ENCODE measurements at regions not wholly inside any gene's neighbourhood (a gene's known extent, or its start where the extent isn't known, plus 50 kb on each side); places are given as distances from the start of the nearest gene placed in this dataset.

DNA sequence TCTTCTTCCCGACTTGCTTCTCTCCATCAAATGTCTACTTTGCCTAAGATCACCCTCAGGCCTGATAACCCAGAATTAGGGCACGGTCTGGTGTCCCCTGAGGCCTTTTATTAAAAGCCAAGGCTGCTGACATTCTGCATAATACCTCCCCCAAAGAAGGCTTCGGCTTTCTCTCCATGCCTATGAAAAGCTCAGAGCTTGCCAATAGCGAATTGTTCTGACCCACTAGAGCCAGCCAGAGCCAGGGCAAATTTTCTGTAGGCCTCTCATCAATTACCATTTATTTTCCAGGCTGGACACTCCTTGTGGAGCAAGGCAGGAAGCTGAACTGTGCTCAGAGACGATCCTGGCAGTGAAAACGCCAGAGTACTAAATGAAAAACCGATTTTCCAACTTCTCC, 64.3 kb upstream of the ADRB1 start:
- DNase-seq, result no peak
- no peak overlapping the region for H3K27ac ChIP-seq
- no peak overlapping the region for H3K4me3 ChIP-seq
- no peaks in the 10 kb centered on the region for H3K9me3 ChIP-seq
- no peaks in the 10 kb centered on the region for H3K27me3 ChIP-seq
- TF ChIP-seq, protein P1, sequence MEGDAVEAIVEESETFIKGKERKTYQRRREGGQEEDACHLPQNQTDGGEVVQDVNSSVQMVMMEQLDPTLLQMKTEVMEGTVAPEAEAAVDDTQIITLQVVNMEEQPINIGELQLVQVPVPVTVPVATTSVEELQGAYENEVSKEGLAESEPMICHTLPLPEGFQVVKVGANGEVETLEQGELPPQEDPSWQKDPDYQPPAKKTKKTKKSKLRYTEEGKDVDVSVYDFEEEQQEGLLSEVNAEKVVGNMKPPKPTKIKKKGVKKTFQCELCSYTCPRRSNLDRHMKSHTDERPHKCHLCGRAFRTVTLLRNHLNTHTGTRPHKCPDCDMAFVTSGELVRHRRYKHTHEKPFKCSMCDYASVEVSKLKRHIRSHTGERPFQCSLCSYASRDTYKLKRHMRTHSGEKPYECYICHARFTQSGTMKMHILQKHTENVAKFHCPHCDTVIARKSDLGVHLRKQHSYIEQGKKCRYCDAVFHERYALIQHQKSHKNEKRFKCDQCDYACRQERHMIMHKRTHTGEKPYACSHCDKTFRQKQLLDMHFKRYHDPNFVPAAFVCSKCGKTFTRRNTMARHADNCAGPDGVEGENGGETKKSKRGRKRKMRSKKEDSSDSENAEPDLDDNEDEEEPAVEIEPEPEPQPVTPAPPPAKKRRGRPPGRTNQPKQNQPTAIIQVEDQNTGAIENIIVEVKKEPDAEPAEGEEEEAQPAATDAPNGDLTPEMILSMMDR (IDR thresholded peaks at IDR 0.05 in 4 of 5, conservative IDR thresholded peaks at IDR 0.05 in 1 of 5), result no peak
- no peak for TF ChIP-seq POLR2A (IDR thresholded peaks at IDR 0.05)
- ATAC-seq, result no peak
- H3K36me3 ChIP-seq, result no peaks in the 10 kb centered on the region
- in situ Hi-C loops (cut with MboI; ENCODE audit: low sequenced_read_pairs in 4 of 4), result no loop called here
- intact Hi-C loops (cut with DNase I; ENCODE audit: low total_unique reads), result no loop called here
- no peaks in the 10 kb centered on the region for H3K4me1 ChIP-seq

DNA sequence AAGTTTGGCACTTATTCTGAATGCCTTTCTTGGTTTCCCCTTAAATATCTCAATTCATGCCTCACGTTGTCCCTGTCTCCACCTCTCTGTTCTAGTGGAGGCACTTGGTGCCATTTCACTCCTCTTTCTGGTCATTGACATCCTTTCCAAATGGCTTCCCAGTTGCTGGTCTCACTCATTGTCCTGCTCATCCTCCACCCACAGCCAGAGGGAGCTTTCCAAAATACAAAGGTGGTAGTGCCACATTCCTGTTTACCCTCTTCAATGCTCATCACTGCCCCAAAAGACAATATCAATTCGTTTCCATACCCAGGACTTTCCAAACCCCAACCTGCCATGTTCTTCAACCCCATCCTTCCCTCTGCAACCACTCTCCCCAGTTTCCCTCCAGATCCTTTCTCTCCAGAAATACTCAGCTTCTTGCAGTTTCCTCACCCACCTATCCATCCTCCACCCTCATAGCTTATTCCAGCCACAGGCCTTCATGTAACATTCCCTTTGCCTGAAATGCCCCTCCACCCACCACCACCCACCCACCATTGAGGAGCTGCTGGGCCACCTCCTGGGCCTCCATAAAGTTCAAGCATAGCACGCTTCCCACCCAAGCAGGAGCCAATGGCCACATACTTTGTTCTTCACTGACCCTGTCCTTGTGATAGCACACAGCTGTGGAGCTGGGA, 63.1 kb upstream of the ADRB1 start:
- TF ChIP-seq, protein P1 (IDR thresholded peaks at IDR 0.05 in 4 of 5, conservative IDR thresholded peaks at IDR 0.05 in 1 of 5), result no peak
- no peak for TF ChIP-seq POLR2A (IDR thresholded peaks at IDR 0.05)
- H3K4me1 ChIP-seq, result no peaks in the 10 kb centered on the region
- no peak for ATAC-seq
- in situ Hi-C loops (cut with MboI; ENCODE audit: low sequenced_read_pairs in 4 of 4) (no loop called here), intact Hi-C loops (cut with DNase I; ENCODE audit: low total_unique reads) (no loop called here)
- no peak for DNase-seq
- no peaks in the 10 kb centered on the region for H3K27me3 ChIP-seq
- H3K4me3 ChIP-seq, result no peak overlapping the region
- H3K36me3 ChIP-seq, result no peaks in the 10 kb centered on the region
- H3K9me3 ChIP-seq, result no peaks in the 10 kb centered on the region
- H3K27ac ChIP-seq, result no peak overlapping the region

DNA sequence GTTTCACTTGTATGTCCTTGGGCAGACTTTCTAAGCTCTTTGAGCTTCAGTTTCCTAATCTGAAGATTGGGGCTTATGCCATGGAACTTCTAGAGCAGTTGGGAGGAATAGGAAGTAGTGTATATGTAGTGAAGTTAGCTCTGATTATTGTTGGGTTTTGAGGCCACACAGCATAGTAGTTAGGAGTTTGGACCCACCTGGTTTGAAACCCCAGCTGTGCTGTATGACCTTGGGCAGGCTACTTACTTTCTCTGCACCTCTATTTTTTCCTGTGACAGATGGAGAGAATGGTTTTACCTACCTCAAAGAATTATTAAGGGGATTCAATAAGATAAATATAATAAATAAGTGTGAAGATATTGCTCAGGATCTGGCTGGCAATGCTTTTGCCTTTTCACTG, 61.4 kb upstream of the ADRB1 start:
- intact Hi-C loops (cut with DNase I; ENCODE audit: low total_unique reads), result no loop called here
- no peak for ATAC-seq
- H3K36me3 ChIP-seq, result no peaks in the 10 kb centered on the region
- no peak for DNase-seq
- H3K4me3 ChIP-seq, result no peak overlapping the region
- no peaks in the 10 kb centered on the region for H3K9me3 ChIP-seq
- no peak for TF ChIP-seq POLR2A (IDR thresholded peaks at IDR 0.05)
- TF ChIP-seq, protein P1 (IDR thresholded peaks at IDR 0.05 in 4 of 5, conservative IDR thresholded peaks at IDR 0.05 in 1 of 5), result no peak
- in situ Hi-C loops (cut with MboI; ENCODE audit: low sequenced_read_pairs in 4 of 4), result no loop called here
- no peak overlapping the region for H3K27ac ChIP-seq
- no peaks in the 10 kb centered on the region for H3K27me3 ChIP-seq
- no peaks in the 10 kb centered on the region for H3K4me1 ChIP-seq

DNA sequence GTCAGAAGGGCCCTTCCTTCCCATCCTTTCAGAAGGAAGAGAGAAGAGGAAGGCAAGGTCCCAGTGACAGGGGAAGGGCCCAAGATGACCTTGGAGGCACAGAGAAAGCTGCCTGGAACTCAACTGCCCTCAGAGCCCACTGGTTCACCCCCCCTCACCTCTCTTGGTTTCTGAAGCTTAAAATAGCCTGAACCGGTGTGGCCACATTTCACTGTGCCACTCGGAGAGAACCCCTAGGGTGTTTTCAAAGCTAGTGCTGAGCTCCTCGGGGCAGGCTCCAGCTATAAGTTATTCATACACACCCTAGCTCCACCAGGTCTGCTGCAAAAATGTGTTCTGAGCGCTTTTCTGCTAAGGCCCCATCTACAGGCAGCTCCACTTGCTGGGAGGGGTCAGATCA, 60.9 kb upstream of the ADRB1 start:
- H3K4me1 ChIP-seq, result no peaks in the 10 kb centered on the region
- no peak for TF ChIP-seq POLR2A (IDR thresholded peaks at IDR 0.05)
- TF ChIP-seq, protein P1 (IDR thresholded peaks at IDR 0.05 in 4 of 5, conservative IDR thresholded peaks at IDR 0.05 in 1 of 5), result no peak
- no peak for ATAC-seq
- no peak overlapping the region for H3K27ac ChIP-seq
- DNase-seq, result no peak
- H3K36me3 ChIP-seq, result no peaks in the 10 kb centered on the region
- H3K27me3 ChIP-seq, result no peaks in the 10 kb centered on the region
- H3K9me3 ChIP-seq, result no peaks in the 10 kb centered on the region
- in situ Hi-C loops (cut with MboI; ENCODE audit: low sequenced_read_pairs in 4 of 4) (no loop called here), intact Hi-C loops (cut with DNase I; ENCODE audit: low total_unique reads) (no loop called here)
- no peak overlapping the region for H3K4me3 ChIP-seq

DNA sequence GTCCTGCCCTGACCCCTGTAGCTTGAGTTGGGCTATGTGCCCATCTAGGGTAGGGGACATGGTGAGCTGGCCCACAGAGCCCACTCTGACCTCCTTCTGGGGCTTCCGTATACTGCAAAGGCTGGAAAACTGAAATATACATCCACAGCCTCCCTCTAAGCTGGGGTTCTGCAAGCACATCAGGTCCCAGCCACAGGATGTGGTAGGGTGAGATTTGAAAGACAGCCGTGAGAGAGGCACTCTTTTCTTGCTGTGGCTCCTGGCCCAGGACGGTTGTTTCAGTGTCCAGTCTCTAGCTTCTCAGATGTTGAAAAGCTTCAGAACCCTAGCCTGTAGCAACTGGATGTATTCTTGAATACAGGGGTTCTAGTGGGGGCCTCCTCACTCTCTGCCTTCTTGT, 60.1 kb upstream of the ADRB1 start:
- Histone ChIP-seq H3K36me3 (no peaks in the 10 kb centered on the region), H3K27ac (no peak overlapping the region), H3K9me3 (no peaks in the 10 kb centered on the region), H3K27me3 (no peaks in the 10 kb centered on the region), H3K4me3 (no peak overlapping the region), H3K4me1 (no peaks in the 10 kb centered on the region)
- ATAC-seq (no peak), DNase-seq (no peak)
- TF ChIP-seq, protein P1 (IDR thresholded peaks at IDR 0.05 in 4 of 5, conservative IDR thresholded peaks at IDR 0.05 in 1 of 5), result no peak
- no peak for TF ChIP-seq POLR2A (IDR thresholded peaks at IDR 0.05)
- intact Hi-C loops (cut with DNase I; ENCODE audit: low total_unique reads), result no loop called here
- in situ Hi-C loops (cut with MboI; ENCODE audit: low sequenced_read_pairs in 4 of 4), result no loop called here

All from gastrocnemius medialis (tissue), 4 donors.